CD4-positive, alpha-beta T cell treated with Interleukin-15 for 1 hour (primary cell): ENCODE measurements at regions not wholly inside any gene's neighbourhood (a gene's known extent, or its start where the extent isn't known, plus 50 kb on each side); places are given as distances from the start of the nearest gene placed in this dataset.
"Not testable (repeated sequence)": the region's sequence is repeated elsewhere in the genome, so short reads cannot be mapped to it uniquely, and the experiment has no call there.

ENCODE experiments used
- DNase-seq: peaks from one replicate; pipeline ENCODE4 v3.0.0-alpha.2; 2020

DNA sequence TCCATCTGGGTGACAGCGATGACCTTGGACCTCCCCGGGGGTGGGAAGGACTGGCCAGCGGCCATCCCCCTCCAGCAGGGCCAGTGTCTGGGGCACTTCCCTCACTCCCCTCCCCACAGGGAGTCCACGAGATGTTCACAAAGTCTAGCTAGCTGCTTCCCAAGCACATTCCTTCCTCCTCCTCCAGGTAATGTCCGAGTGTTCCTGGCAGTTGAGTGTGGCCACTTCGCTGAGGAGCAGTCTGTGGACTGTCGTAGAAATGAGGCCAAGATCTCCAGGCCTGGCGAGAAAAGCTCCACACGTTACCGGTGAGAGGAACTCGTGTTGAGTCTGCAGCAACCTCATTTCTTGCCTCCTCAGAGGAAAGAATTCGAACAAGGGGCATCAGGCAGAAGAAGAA lies 425.5 kb downstream of the BRD1 start:
- DNase-seq = no peak

DNA sequence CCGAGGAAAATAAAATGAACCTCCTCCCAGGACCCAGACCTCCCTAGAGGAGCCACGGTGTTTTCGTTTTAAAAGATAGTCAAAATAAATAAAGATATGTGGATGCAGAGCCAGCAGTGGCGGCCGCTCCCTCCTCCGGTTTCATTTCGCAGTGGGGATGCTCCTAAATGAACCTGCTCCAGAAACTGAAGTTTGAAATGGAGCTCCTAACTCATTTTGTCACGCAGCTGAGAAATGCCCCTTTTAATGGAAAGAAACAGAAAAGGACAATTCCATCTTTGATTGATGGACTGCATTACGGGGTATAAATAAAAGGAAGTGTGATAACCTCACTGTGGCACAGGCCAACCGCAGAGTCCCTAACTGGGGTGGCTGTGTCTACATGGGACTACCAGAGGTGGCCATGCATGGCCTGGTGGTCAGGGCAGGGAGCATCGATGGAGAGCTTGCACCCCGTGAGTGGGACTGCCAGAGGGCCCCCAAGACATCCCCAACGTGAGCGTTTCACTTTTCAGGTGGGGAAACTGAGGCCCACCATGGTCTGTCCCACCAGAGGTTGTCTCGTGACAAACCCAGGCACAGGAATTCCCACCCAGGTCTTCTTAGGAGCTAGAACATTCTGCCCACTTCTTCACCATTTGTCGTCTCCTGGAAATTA lies 426.6 kb downstream of the BRD1 start:
- DNase-seq = no peak

DNA sequence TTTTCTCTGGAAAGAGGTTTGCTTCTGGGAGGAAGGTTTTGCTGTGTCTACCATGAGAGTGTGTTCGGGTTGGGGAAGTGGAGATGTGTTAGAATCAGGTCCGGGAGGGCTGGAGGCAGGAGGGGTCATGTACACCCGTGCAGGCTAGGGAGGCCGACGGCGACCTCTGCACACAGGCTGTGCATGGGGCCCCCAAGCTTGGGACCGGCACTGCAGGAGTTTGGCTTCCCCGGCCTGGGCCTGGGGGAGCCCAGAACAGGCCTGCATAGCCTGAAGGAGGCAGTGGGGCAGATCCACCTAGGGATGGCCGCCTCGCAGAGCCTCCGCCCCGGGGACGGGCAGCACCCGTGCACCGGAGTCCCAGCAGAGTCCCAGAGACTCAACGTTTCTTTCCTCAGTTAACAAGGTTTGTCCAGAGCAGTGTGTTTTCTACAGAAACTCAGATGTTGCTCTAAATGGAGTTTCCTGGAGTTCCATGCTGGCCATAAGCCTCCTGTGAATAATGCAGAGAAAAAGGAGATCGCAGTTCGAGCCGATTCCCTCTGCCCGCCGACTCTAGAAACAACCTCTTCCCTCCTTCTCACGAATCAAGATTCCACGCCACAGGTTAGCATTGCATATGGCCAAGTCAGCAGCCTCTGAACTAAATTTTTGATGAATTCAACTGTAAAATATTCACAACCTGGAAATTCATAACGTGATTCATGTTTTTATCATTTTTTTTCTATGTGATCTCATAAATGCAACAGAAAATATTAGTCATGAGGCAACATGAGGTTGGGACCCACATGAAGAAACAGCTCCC lies 427.3 kb downstream of the BRD1 start:
- no peak for DNase-seq

GRCh38 chr22:49398646-49399045 lies 429.0 kb downstream of the BRD1 start:
- DNase-seq = no peak

DNA sequence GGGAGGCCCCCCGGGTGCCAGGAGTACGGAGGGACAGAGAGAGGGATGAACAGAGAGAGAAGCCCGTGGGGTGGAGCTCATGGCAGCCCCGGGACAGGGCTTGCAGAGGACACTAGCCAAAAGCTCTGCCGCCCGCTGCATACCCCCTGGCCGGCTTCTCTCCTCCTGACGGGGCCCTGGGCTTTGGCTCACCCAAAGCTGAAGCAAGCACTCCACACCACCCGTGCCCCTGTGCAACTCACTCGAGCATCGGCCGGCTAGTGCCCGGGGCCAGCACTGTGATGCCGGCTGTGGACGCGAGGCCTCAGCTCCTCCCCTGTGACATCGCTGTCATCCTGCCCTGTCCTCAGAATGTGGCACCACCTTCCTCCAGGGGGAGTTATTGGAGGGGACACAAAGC lies 429.6 kb downstream of the BRD1 start:
- DNase-seq = no peak

DNA sequence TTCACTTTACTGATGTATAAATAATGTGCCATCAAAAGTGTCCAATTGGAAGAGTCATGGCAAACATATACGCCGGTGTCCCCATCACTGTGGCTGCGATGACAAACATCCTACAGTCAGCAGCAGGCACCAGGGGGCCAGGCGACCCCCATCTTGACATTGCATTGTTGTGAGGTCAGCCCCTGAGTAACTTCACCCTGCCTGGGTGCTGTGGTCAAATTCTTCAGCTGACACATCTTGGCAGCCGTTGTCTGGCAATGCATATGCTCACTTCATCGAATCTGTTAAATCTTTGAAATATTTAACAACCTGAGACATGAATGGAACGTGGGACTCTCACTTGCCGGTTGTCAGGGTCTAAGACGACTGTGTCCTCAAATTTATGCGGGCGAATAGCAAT lies 430.9 kb downstream of the BRD1 start:
- no peak for DNase-seq

- no peak for DNase-seq
These were observed 432.1 kb downstream of the BRD1 start for GRCh38 chr22:49395617-49396016.

GRCh38 chr22:49395062-49395461 lies 432.6 kb downstream of the BRD1 start:
- not testable (repeated sequence) for DNase-seq

GRCh38 chr22:49394116-49394785 lies 433.4 kb downstream of the BRD1 start:
- DNase-seq = no peak

GRCh38 chr22:49393526-49393925 lies 434.1 kb downstream of the BRD1 start:
- no peak for DNase-seq

GRCh38 chr22:49392841-49393510 lies 434.7 kb downstream of the BRD1 start:
- DNase-seq = no peak

DNA sequence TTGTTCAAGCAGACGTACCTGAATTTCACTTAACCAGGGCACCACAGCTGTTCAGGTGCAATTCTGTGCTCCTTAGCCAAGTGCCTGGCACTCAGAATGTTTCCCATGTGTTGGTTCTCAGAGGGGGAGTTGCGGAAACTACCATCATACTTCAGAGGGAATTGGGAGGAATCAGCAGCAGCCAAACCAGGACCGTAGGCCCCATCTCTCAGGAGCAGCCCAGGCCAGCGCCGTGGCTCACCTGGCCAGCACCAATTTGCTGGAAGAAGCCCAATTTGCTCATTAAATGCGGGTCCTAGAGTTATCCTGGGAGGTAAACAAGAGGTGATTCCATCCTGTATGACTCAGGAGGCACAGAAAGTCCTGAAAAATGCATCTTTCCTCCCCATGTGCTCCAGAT lies 435.4 kb downstream of the BRD1 start:
- no peak for DNase-seq

DNA sequence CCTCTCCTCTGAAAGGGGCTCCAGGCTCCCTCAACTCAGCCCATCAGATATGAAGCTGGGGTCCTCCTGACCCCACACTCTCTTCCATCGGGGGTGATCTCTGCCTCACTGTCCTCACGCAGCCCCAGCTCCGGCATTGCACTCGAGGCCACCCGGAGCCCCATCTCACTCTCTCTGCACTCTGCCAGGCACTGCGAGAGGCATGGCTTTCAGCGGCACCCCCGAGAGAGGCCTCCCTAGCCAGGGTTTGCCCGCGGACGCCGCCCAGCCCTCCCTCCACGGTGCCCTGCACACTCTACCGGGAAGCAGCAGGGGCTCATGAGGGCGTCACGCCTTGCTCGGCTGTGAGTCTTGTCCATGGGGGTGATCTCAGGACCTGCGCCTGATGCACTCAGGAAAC lies 436.2 kb downstream of the BRD1 start:
- DNase-seq = no peak

GRCh38 chr22:49390954-49391353 lies 436.7 kb downstream of the BRD1 start:
- no peak for DNase-seq

- DNase-seq = not testable (repeated sequence)
These were observed 443.8 kb downstream of the BRD1 start for GRCh38 chr22:49383909-49384308.

DNA sequence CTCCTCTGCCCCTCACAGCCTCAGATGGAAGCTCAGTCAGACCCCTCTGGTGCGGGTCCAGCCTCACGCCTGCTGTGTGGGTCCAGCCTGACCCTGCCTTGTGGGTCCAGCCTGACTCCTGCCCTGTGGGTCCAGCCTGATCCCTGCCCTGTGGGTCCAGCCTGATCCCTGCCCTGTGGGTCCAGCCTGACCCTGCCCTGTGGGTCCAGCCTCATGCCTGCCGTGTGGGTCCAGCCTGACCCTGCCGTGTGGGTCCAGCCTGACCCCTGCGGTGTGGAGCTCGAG lies 445.3 kb downstream of the BRD1 start:
- DNase-seq = no peak

DNA sequence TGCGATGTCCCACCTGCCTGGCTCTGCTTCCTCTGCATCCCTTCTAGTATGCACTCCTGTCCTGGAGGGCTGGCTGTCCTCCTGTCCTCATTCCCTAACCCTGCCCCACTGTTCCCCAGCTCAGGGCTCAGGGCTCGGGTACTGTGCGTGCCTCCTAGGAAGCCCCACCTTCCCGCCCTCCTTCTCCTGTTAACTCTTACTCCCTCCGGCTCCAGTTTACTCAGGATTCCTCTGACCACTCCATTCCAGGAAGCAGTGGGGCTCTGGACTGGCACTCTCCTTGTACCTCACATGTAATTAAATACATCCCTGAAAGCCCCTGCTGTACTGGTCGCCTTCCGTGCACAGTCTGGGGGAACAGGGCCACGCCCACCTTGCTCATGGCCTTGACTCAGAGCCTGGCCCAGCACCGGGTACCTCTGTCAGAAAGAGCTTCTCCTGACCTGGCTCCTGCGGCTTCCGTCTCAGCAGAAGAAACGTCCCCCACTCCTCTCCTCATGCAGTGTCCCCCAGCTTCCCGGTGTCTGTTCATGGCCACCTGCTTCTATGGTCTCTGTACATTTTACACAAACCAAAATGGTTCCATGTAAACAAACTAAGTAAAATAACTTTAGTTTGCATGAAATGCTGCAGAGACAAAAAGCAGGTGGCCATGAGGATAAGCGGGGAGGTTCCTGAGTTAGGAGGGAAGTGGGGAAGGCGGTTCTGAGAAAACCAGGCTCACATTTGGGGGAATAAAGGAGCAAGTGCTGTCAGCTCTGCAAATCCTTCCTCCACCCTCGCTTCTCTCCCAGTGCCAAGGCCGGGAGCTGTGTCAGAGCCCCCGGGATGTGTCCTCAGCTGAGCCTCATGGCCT lies 445.9 kb downstream of the BRD1 start:
- no peak for DNase-seq

- DNase-seq = no peak
These were observed 446.9 kb downstream of the BRD1 start for GRCh38 chr22:49380828-49381114.

DNA sequence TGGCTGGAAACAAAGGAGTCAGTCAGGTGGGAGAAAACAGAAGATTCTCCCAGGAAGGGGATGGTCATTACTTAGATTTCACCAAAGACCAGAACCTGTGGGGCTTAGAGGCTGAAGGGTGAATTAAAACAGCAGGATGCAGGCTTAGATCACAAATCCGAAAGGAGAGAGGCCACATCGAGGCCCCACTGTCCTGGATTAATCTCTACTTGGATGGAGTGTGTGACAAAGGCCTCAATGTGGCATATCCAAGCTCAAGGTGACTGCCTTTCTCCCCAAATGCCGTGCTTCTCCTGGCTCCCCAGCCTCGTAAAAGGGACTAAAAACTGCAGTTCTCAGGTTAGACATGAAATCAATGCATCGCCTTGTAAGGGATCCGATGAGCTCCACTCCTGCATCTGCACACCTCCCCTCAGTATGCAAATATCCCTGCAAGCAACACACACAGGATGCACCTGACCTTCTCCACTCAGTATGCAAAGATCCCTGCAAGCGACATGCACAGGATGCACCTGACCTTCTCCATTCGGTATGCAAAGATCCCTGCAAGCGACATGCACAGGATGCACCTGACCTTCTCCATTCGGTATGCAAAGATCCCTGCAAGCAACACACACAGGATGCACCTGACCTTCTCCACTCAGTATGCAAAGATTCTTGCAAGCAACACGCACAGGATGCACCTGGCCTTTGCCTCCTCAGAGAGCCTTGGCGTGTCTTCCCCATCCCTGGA lies 447.4 kb downstream of the BRD1 start:
- DNase-seq = no peak

DNA sequence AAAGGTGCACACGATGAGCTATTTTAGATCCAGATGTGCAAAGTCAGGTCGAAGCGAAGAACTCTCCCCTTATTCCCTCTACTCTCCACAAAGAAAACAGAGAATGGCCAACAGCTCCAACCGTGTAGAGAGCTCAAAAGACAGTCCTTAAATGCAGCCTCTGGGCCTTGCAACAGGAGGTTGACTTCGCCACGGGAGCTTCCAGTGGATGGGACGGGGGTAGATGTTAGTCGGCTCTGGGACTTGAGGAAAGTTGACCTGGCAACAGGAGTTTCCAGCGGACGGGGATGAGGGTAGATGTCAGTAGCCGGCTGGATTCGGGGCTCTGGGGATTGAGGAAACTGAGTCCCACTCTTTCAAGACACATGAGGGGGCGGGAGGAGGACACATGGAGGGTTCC lies 450.4 kb downstream of the BRD1 start:
- no peak for DNase-seq

DNA sequence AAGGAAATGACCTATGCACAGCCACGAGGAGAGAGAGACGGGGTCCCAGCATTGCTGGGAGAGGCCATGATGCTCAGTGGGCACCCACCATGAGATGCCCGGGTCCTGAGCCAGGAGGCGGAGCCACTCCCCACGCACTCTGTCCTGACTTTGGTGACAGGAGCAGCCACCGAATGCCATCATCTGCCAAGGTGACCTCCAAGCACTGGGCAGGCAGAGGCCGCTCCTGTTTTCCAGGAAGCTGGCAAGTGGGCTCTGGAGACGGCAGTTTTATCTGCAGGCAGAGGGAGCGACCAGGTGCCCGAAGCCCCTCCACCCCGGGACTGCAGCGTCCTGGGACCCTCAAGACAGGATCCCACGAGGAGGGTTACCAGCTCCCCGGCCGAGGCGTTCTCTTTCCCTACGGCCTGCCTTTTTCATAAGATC lies 453.9 kb downstream of the BRD1 start:
- DNase-seq = no peak

GRCh38 chr22:49373289-49373666 lies 454.4 kb downstream of the BRD1 start:
- no peak for DNase-seq
